HUES6 (cell line): ENCODE measurements at regions not wholly inside any gene's neighbourhood (a gene's known extent, or its start where the extent isn't known, plus 50 kb on each side); places are given as distances from the start of the nearest gene placed in this dataset.

Source experiments
- H3K27ac ChIP-seq: 2 replicates; pipeline ENCODE4 v1.7.0; 2013; ENCODE audit warnings: low read depth, mild to moderate bottlenecking, low read length, inconsistent platforms
- H3K27me3 ChIP-seq: 2 replicates; pipeline ENCODE4 v1.6.1; 2013; ENCODE audit warnings: low read length; ENCODE audit not compliant: control insufficient read depth, insufficient read depth
- H3K36me3 ChIP-seq: 2 replicates; pipeline ENCODE4 v1.6.1; 2013; ENCODE audit warnings: low read length; ENCODE audit not compliant: control insufficient read depth, insufficient read depth
- H3K4me1 ChIP-seq: 2 replicates; pipeline ENCODE4 v1.6.1; 2013; ENCODE audit warnings: low read length; ENCODE audit not compliant: control insufficient read depth, insufficient read depth
- H3K4me3 ChIP-seq: 2 replicates; pipeline ENCODE4 v1.5.1; 2013; ENCODE audit warnings: low read depth, low read length
- H3K9ac ChIP-seq: one replicate; pipeline ENCODE4 v1.6.1; 2013; ENCODE audit warnings: mild to moderate bottlenecking, low read length
- H3K9me3 ChIP-seq: 2 replicates; pipeline ENCODE4 v1.6.1; 2013; ENCODE audit warnings: low read depth, low read length; ENCODE audit not compliant: control insufficient read depth, insufficient read depth

DNA sequence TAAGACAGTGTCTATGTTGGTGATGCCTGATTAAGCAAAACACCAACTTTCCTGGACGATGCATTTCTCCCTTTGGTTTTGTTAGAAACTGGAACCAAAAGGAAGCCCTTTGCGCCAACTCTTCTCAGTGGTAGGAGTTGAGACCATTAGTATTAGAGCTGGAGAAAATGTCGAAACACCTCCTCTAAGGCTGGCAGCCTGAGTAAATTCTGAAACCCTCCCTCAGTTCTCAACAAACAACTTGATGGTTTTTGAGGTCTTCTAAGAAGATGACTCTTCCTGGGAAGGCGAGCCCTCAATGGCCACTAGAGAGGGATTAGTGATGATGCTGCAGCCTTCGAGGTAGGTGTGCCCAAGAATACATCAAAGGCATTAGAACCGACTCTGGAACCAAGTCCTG, 78.4 kb upstream of the CCN6 start:
- H3K36me3 ChIP-seq = no peaks in the 10 kb centered on the region
- peaks cover 4% of the 10 kb centered on the region; the same call in 1 of the 2 replicates for H3K4me1 ChIP-seq
- no peak overlapping the region for H3K9ac ChIP-seq
- H3K27ac ChIP-seq = no peak overlapping the region
- H3K4me3 ChIP-seq = no peak overlapping the region
- H3K27me3 ChIP-seq = no peaks in the 10 kb centered on the region
- H3K9me3 ChIP-seq = no peaks in the 10 kb centered on the region

DNA sequence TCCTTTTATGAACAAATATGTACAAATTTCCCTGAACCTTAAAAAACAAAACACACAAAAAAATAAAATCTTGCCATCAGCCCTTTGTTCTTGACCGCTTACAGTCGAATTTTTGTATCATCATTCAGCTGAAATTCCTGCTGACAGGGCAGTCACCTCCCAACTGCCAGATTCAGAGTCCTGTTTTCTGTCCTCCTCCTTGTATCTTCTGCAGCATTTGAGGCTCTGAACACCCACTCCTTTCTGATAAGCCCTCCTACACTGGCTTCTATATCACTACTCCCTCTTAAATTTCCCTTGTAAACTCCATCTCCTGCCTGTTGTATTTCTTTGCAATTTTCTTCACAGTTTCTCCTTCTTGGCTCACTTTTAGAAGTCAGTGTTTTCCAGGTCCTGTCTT, 77.8 kb upstream of the CCN6 start:
- no peak overlapping the region for H3K4me3 ChIP-seq
- H3K9me3 ChIP-seq = no peaks in the 10 kb centered on the region
- no peaks in the 10 kb centered on the region for H3K36me3 ChIP-seq
- no peaks in the 10 kb centered on the region for H3K27me3 ChIP-seq
- no peak overlapping the region for H3K27ac ChIP-seq
- peaks cover 4% of the 10 kb centered on the region; the same call in 1 of the 2 replicates for H3K4me1 ChIP-seq
- no peak overlapping the region for H3K9ac ChIP-seq

DNA sequence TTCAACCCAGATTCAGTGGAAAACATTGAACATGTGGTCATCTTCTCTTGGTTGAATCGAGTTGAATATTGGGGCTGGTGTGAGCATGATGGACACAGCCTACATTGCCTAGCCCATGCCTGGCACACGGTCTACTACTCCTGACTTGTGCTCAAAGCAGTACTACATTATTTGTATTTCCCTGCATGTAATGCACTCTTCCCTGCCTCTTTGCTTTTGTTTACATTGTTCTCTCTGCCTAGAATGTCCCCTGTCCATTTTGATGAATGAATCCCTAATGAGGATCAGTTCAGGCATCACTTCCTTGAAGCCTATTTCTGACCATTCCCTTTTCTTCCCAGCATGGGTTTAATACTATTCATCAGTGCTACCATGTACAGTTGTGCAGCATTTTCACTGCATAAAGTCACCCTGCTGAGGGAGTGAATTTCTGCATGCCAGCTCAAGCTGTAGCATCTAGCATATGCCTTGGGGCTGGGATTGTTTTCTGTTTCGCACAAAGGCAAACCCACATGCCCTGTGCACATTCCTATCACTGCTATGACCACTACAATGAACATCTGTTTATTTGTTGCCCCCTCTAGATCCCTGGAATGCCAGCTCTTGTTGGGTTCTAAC, 75.3 kb upstream of the CCN6 start:
- no peaks in the 10 kb centered on the region for H3K4me1 ChIP-seq
- H3K27ac ChIP-seq = no peak overlapping the region
- H3K9ac ChIP-seq = no peak overlapping the region
- no peaks in the 10 kb centered on the region for H3K36me3 ChIP-seq
- no peaks in the 10 kb centered on the region for H3K27me3 ChIP-seq
- no peak overlapping the region for H3K4me3 ChIP-seq
- H3K9me3 ChIP-seq = no peaks in the 10 kb centered on the region

DNA sequence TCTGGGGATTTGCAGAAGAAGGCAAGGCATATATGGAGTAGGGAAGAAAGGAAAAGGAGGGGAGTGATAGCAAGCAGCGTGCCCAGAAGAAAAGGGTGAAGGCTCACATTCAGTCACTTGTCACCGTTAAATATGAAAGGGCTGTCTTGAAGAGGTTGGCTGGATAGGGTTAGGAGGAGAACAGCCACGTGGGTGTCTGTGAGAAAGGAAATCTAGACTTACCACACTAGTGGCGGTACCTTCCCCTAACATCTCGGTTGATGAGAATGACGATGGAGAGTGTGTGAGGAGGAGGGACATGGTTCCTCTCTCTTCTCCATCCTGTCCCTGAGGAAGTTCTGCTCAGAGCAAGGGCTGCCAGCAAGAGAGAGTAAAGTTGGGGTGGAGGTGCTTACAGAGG, 74.3 kb upstream of the CCN6 start:
- H3K27ac ChIP-seq = no peak overlapping the region
- no peak overlapping the region for H3K9ac ChIP-seq
- H3K4me1 ChIP-seq = no peaks in the 10 kb centered on the region
- no peaks in the 10 kb centered on the region for H3K9me3 ChIP-seq
- no peaks in the 10 kb centered on the region for H3K27me3 ChIP-seq
- no peaks in the 10 kb centered on the region for H3K36me3 ChIP-seq
- H3K4me3 ChIP-seq = no peak overlapping the region

DNA sequence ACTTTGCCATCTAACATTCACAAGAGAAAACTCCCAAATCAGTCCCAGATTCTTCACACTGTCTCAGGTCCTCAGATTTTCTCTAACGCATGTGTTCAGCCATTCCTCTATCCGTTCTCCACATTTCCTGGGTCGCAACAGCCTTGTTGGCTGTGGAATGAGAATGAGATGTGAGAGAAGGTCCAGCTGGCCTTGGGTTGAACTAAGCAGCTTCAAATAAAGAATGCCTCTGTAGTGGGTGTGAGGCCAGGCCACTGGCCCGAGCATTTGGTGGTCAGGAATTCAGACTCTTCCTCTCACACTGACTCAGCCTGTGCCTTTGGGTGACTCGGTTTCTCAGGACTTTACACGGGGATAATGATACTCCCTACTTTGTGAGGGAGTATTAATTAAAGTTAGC, 73.8 kb upstream of the CCN6 start:
- Histone ChIP-seq H3K9me3 (no peaks in the 10 kb centered on the region), H3K36me3 (no peaks in the 10 kb centered on the region), H3K4me1 (peaks cover 5% of the 10 kb centered on the region; the same call in 1 of the 2 replicates), H3K9ac (no peak overlapping the region), H3K27me3 (no peaks in the 10 kb centered on the region), H3K27ac (no peak overlapping the region), H3K4me3 (no peak overlapping the region)

DNA sequence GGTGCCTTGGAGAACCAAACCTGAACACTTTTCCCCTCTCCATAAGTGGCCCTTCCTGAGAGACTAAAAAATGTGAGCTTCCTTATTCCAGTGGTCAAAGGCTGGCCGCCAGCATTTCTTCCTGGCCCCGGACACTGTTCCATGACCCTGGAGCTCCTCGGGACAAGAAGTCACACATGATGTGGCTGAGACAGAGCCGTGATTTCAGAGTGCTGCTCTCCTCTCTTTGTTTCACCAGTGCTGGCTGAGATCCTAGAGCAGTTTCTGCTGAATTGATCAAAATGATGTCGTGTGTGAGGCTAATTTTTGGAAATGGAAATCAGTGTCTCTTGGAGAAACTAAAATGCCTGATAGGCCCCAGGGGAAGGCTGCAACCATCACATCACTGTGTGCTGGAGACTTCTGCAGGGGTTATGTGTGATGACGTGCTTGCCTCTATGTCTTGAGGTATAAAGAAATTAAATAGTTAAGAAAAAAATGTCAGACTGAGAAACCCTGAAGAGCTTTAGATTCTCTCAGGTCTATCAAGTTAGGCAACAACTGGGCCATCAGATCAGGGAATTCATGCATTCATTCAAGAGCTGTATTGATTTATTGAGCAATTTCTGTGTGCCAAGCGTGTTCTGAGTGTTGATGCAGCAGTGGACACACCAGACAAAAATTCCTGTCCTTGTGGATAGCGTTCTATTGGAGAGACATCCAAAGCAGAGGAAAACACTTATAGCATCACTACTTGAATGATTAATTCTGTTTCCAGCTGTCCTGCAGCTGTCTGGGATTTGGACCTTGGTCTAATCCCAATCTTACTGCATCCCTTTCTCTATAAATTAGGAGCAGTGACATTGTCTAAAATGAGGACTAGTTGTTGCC, 72.7 kb upstream of the CCN6 start:
- Histone ChIP-seq H3K4me1 (peaks cover 12% of the 10 kb centered on the region), H3K4me3 (no peak overlapping the region), H3K9ac (no peak overlapping the region), H3K27ac (no peak overlapping the region), H3K27me3 (no peaks in the 10 kb centered on the region), H3K9me3 (no peaks in the 10 kb centered on the region), H3K36me3 (no peaks in the 10 kb centered on the region)

DNA sequence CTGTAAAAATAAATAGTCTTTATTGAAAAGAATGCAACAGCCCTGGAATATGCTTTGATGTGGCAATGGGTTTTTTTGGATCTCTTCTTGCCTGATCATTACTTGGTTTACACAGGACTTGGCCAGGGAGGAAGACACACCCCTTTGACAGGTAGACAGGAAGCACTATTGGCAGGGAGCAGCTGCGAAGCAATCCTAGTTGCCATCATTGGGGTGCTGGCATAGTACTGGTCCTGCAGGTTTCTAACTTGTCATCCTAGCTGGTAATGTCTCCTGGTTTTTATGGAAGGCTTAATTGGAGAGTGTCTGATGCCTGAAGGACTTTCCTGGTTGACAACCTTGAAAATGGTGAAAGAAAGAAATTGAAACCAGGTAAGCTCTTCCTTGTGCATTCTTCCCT, 71.2 kb upstream of the CCN6 start:
- Histone ChIP-seq H3K36me3 (no peaks in the 10 kb centered on the region), H3K9me3 (no peaks in the 10 kb centered on the region), H3K4me1 (peaks cover 12% of the 10 kb centered on the region), H3K4me3 (no peak overlapping the region), H3K27me3 (no peaks in the 10 kb centered on the region), H3K9ac (no peak overlapping the region), H3K27ac (no peak overlapping the region)

DNA sequence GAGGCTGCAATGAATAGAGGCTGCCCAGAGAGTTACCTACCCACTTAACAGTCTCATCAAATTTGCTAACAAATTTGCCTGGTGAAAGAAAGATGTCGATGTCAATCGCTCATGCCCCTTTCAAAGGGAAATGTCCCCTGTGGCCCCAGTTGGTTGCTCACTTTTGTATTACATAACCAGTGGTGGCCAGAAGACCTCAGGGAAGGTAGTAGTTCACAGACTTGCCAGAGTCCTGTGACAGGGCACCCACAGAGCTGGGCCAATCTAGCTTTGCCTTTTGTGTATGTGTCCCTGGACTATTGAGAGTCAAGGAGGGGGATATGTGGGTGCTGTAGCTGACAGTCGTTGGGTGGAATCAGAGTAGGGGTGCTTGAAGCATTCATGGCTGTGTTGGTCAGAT, 70.7 kb upstream of the CCN6 start:
- H3K27me3 ChIP-seq = no peaks in the 10 kb centered on the region
- peaks cover 12% of the 10 kb centered on the region for H3K4me1 ChIP-seq
- H3K36me3 ChIP-seq = no peaks in the 10 kb centered on the region
- 0 out of 2 replicates have a peak, but pooled peaks cover 4% of the 10 kb centered on the region for H3K9me3 ChIP-seq
- H3K9ac ChIP-seq = no peak overlapping the region
- H3K4me3 ChIP-seq = no peak overlapping the region
- H3K27ac ChIP-seq = no peak overlapping the region

DNA sequence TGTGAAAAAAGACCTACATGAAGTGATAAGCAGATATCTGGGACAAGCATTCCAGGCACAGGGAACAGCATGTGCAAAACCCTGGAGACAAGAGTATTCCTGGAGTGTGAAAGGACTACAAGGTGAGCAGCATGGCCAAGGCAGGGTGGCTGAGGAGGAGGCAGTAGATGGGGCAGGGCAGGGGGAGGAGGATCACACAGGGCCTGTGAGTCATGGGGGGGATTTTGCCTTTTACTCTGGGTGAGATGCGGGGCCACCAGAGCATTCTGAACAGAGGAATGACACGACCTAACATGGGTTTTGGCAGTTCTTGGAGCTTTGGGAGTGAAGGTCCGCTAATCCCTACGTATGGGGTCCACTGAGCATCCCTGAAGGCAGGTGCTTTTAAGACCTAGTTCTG, 69.8 kb upstream of the CCN6 start:
- H3K9ac ChIP-seq = no peak overlapping the region
- H3K27ac ChIP-seq = no peak overlapping the region
- H3K9me3 ChIP-seq = 0 out of 2 replicates have a peak, but pooled peaks cover 4% of the 10 kb centered on the region
- no peaks in the 10 kb centered on the region for H3K27me3 ChIP-seq
- H3K4me3 ChIP-seq = no peak overlapping the region
- peaks cover 12% of the 10 kb centered on the region for H3K4me1 ChIP-seq
- no peaks in the 10 kb centered on the region for H3K36me3 ChIP-seq

DNA sequence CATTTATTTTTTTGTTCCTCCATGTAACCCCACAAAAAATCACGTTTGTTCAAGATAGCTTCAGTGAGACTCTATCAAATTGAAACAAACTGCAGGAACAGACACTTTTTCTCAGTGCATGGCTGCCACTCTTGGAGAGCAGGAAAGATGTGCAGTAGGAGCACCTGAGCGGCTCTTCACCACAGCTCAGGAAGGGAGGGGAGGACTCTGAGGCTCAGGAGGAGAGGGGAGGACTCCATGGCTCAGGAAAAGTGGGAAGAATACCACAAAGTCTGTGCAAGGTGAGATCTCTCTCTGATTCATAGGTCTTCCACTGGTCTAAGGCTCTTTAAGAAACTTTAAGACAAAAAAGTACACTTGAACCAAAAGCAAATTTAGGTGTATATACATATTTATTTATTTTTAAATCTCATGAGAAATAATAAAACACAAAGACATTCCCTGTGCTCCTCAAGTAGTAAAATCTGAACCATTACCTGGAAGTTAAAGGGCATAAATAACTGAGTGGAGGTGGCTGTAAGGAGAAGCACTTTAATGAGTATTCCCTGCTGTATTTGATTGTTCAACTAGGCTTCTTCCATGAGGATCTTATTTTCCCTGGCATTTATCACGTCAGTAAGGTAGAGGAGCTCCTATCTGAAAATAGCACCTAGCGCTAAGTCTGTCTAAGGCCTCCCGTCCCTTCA, 69.2 kb upstream of the CCN6 start:
- Histone ChIP-seq H3K36me3 (no peaks in the 10 kb centered on the region), H3K4me3 (no peak overlapping the region), H3K27ac (no peak overlapping the region), H3K4me1 (peaks cover 12% of the 10 kb centered on the region), H3K9ac (peak overlapping the region; percentile 31), H3K9me3 (0 out of 2 replicates have a peak, but pooled peaks cover 4% of the 10 kb centered on the region), H3K27me3 (no peaks in the 10 kb centered on the region)

DNA sequence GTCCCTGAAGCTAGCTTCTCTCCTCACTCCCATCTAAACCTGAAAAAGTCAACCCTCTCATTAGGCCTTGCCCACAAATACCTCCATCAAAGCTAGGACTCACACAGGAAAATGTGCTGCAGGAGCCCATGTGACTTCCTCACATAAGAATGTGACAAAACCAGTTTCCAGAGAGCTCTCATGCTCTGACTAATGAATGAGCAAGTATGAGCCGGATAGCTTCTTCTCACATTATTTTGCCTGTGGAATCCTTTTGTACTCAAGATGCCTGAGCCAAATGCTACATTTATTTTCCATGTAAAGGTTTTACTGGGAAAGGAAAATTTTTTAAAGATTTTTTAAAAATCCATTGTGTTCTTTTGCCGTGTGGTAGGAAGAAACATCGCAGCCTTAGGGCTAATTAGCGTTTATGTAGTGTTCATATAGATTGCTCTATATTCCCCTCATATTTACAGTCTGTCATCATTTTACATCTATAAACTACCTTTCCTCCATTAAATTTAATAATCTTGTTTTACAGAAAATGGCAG, 68.6 kb upstream of the CCN6 start:
- Histone ChIP-seq H3K9me3 (0 out of 2 replicates have a peak, but pooled peaks cover 4% of the 10 kb centered on the region), H3K4me1 (peaks cover 12% of the 10 kb centered on the region), H3K36me3 (no peaks in the 10 kb centered on the region), H3K9ac (peak overlapping the region; percentile 31), H3K4me3 (no peak overlapping the region), H3K27ac (no peak overlapping the region), H3K27me3 (no peaks in the 10 kb centered on the region)
